ENCODE measurements at regions not wholly inside any gene's neighbourhood (a gene's known extent, or its start where the extent isn't known, plus 50 kb on each side); places are given as distances from the start of the nearest gene placed in this dataset.

GRCh38 chr4:144353292-144353691 lies 212.8 kb upstream of the GYPA start:
- Histone ChIP-seq H3K56ac (replicated peaks; ENCODE audit: insufficient read length, low read depth, low read length) (no peak overlapping the region), H4K91ac (replicated peaks; ENCODE audit: insufficient read length, low read length) (no peak overlapping the region)

More at GRCh38 chr4:144353292-144353691, 212.8 kb upstream of the GYPA start:
- Histone ChIP-seq H3K4me3 (ENCODE audit: extremely low read depth in 1 of 4, insufficient read depth in 2 of 4, low read depth in 3 of 4, low read length in 4 of 4) (no peak overlapping the region), H2BK12ac (ENCODE audit: low read depth, low read length) (peak overlapping the region; percentile 55), H3K9me3 (ENCODE audit: insufficient read depth in 2 of 2, low read depth in 1 of 2, low read length in 1 of 2) (no peaks in the 10 kb centered on the region), H2BK5ac (ENCODE audit: low read depth, low read length) (no peak overlapping the region), H4K20me1 (replicated peaks in 1 of 2; ENCODE audit: control insufficient read depth in 1 of 2, insufficient read depth in 2 of 2, low read length in 2 of 2) (no peaks in the 10 kb centered on the region), H3K18ac (ENCODE audit: extremely low read depth, low read length) (no peak overlapping the region), H3K4me2 (ENCODE audit: insufficient read depth in 1 of 2, low read depth in 2 of 2, low read length in 2 of 2) (no peak overlapping the region), H3K4ac (replicated peaks; ENCODE audit: insufficient read length, low read depth, low read length) (no peak overlapping the region), H2BK15ac (ENCODE audit: low read length) (peak overlapping the region; percentile 50; the same call in 1 of the 2 replicates), H2BK120ac (replicated peaks; ENCODE audit: low read depth, low read length) (no peak overlapping the region), H3K36me3 (ENCODE audit: control insufficient read depth in 2 of 4, insufficient read depth in 4 of 4, low read length in 3 of 4) (no peaks in the 10 kb centered on the region), H3K79me1 (ENCODE audit: low read depth, low read length) (no peaks in the 10 kb centered on the region), H4K5ac (ENCODE audit: insufficient read length, low read depth, low read length) (no peak overlapping the region), H2AK5ac (ENCODE audit: low read depth, low read length) (no peak overlapping the region), H3K9ac (replicated peaks in 1 of 4; ENCODE audit: extremely low read depth in 1 of 4, low read depth in 3 of 4, low read length in 3 of 4) (no peak overlapping the region), H4K8ac (ENCODE audit: extremely low read depth, insufficient read depth, low read length) (no peak overlapping the region), H3K23me2 (ENCODE audit: low read depth, low read length) (no peaks in the 10 kb centered on the region), H3K27me3 (replicated peaks in 1 of 4; ENCODE audit: control insufficient read depth in 3 of 4, extremely low read depth in 1 of 4, insufficient read depth in 3 of 4, low read length in 3 of 4) (no peaks in the 10 kb centered on the region), H3K79me2 (ENCODE audit: control insufficient read depth in 1 of 2, insufficient read depth in 2 of 2, low read length in 2 of 2) (no peaks in the 10 kb centered on the region), H3K23ac (ENCODE audit: insufficient read length) (no peak overlapping the region), H3K14ac (ENCODE audit: insufficient read length) (no peak overlapping the region), H2BK20ac (ENCODE audit: low read length) (no peak overlapping the region), H3K27ac (ENCODE audit: low read depth, low read length) (no peak overlapping the region), H3K4me1 (replicated peaks in 1 of 4; ENCODE audit: control insufficient read depth in 3 of 4, insufficient read depth in 4 of 4, low read length in 3 of 4) (peaks cover 2 to 28% (median 18%) of the 10 kb centered on the region in 4 experiments; a peak in 6 of 7 replicates), H2AFZ (ENCODE audit: low read length) (0 out of 2 replicates have a peak overlapping the region, but pooled peaks have one; percentile 15)
- TF ChIP-seq RFX5 (IDR thresholded peaks at IDR 0.05; ENCODE audit: borderline replicate concordance, low read depth, low read length) (no peak), POLR2AphosphoS5 (IDR thresholded peaks at IDR 0.05; ENCODE audit: low read depth, low read length) (no peak), HDAC6 (IDR thresholded peaks at IDR 0.05; ENCODE audit: low read depth, low read length) (no peak), CBX8 (IDR thresholded peaks at IDR 0.05; ENCODE audit: borderline replicate concordance, low read depth, low read length) (no peak), RBBP5 (IDR thresholded peaks at IDR 0.05; ENCODE audit: borderline replicate concordance, low read depth, low read length) (no peak), RXRA (IDR thresholded peaks at IDR 0.05; ENCODE audit: insufficient read depth, low read depth, low read length) (no peak), SRF (IDR thresholded peaks at IDR 0.05; ENCODE audit: low read depth, low read length) (no peak), CEBPB (IDR thresholded peaks at IDR 0.05; ENCODE audit: low read depth, low read length) (no peak), PHF8 (conservative IDR thresholded peaks at IDR 0.05; ENCODE audit: low read depth, low read length) (no peak), TAF1 (IDR thresholded peaks at IDR 0.05; ENCODE audit: low read depth, low read length) (no peak), KDM1A (IDR thresholded peaks at IDR 0.05; ENCODE audit: borderline replicate concordance, low read length) (no peak), BACH1 (IDR thresholded peaks at IDR 0.05; ENCODE audit: low read length) (no peak)
- DNase-seq (ENCODE audit: low read depth in 1 of 2, low spot score in 2 of 2) = no peak
- CTCF ChIA-PET (ENCODE audit: partially characterized antibody) = interaction anchor here (0.8 to 1.0 kb wide), 4 partner anchors 11 to 81 kb away, joined by 3 read pairs; no protein-coding TSS in a partner anchor
- POLR2A ChIA-PET (ENCODE audit: partially characterized antibody) = no interaction called here
- 87% methylated on average over 5 of the region's 5 CpGs; no CpG with 5 or more reads in 1 of the 2 experiments for WGBS, 2 experiments (ENCODE audit: extremely low coverage in 1 of 2, insufficient coverage in 1 of 2, insufficient read length in 1 of 2, insufficient replicate concordance in 2 of 2, low coverage in 1 of 2, low lambda C conversion rate in 2 of 2, missing lambda C conversion rate in 1 of 2)
- FAIRE-seq = no peak

Data from H1 (cell line).